SK-N-SH treated with all-trans-retinoic acid at 6 μM for 48 hours (cell line): ENCODE measurements at regions not wholly inside any gene's neighbourhood (a gene's known extent, or its start where the extent isn't known, plus 50 kb on each side); places are given as distances from the start of the nearest gene placed in this dataset.

ENCODE experiments used
- BACH2 ChIP-seq: fragments of 250-450 bp; sonication (Bioruptor Pico); IDR thresholded peaks from 2 replicates; pipeline ENCODE4 v1.9.0; 2021; ENCODE audit warnings: mild to moderate bottlenecking, borderline replicate concordance
- ESRRG ChIP-seq: fragments of 250-450 bp; sonication (Bioruptor Pico); IDR thresholded peaks from 2 replicates; pipeline ENCODE4 v1.6.1; 2021; ENCODE audit warnings: mild to moderate bottlenecking
- GLIS3 ChIP-seq: fragments of 250-450 bp; sonication (Bioruptor Pico); IDR thresholded peaks from 2 replicates; pipeline ENCODE4 v1.5.0; 2020; ENCODE audit warnings: mild to moderate bottlenecking, moderate library complexity
- OSR1 ChIP-seq: fragments of 250-450 bp; sonication (Bioruptor Pico); IDR thresholded peaks from 2 replicates; pipeline ENCODE4 v1.8.0; 2022; ENCODE audit warnings: moderate library complexity, mild to moderate bottlenecking, inconsistent platforms
- PPARA ChIP-seq: fragments of 250-450 bp; sonication (Bioruptor Pico); IDR thresholded peaks from 2 replicates; pipeline ENCODE4 v1.5.0; 2020; ENCODE audit warnings: mild to moderate bottlenecking, borderline replicate concordance
- ZC3H10 ChIP-seq: fragments of 250-450 bp; sonication (Bioruptor Pico); IDR thresholded peaks from 2 replicates; pipeline ENCODE4 v1.5.1; 2021; ENCODE audit warnings: mild to moderate bottlenecking, moderate library complexity
- ZFP3 ChIP-seq: fragments of 250-450 bp; sonication (Bioruptor Pico); IDR thresholded peaks from 2 replicates; pipeline ENCODE4 v1.5.0; 2020; ENCODE audit warnings: mild to moderate bottlenecking, moderate library complexity
- ZFP30 ChIP-seq: fragments of 450-650 bp; formaldehyde crosslinking; IDR thresholded peaks from 2 replicates; pipeline ENCODE4 v1.5.0; 2022; ENCODE audit warnings: mild to moderate bottlenecking, moderate library complexity
- ZNF565 ChIP-seq: fragments of 450-650 bp; formaldehyde crosslinking; conservative IDR thresholded peaks from 2 replicates; pipeline ENCODE4 v1.5.0; 2020; ENCODE audit warnings: low read depth, mild to moderate bottlenecking, moderate library complexity
- TF ChIP-seq, protein P1 (sequence below): fragments of 250-450 bp; sonication (Bioruptor Pico); IDR thresholded peaks from 2 replicates; pipeline ENCODE4 v1.8.0; 2020; ENCODE audit warnings: mild to moderate bottlenecking, moderate library complexity, borderline replicate concordance
- TF ChIP-seq, protein P2 (sequence below): fragments of 250-450 bp; sonication (Bioruptor Pico); IDR thresholded peaks from 2 replicates; pipeline ENCODE4 v1.8.0; 2021; ENCODE audit warnings: low read depth, mild to moderate bottlenecking, moderate library complexity, borderline replicate concordance
- TF ChIP-seq, protein P3 (sequence below): fragments of 250-450 bp; sonication (Bioruptor Pico); IDR thresholded peaks from 2 replicates; pipeline ENCODE4 v1.5.1; 2021; ENCODE audit warnings: mild to moderate bottlenecking, moderate library complexity
- TF ChIP-seq, protein P4 (sequence below): fragments of 250-450 bp; sonication (Bioruptor Pico); IDR thresholded peaks from 2 replicates; pipeline ENCODE4 v1.5.1; 2020; ENCODE audit warnings: low read depth, mild to moderate bottlenecking, moderate library complexity
- TF ChIP-seq, protein P5 (sequence below): fragments of 250-450 bp; sonication (Bioruptor Pico); IDR thresholded peaks from 2 replicates; pipeline ENCODE4 v1.5.0; 2020; ENCODE audit warnings: mild to moderate bottlenecking, moderate library complexity

DNA sequence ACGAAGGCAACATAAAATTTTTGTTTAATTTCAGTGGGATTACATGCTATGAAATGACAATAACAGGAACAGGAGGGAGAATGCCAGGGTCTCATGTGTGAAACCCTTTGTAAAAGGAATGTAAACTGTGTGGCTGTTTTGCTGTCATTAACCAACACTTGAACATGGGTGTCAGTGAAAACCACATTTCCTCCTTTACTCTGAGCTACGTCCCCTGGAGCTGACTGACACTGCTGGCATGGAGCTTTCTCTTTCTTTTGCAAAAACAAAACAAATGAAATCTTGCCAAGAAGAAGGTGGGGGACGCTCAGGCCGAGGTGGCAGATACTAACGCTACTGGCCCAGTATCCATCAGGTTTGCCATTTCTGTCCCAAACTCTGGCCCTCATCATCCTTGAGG, 121.4 kb downstream of the DMRT2 start:
- TF ChIP-seq, protein P1, sequence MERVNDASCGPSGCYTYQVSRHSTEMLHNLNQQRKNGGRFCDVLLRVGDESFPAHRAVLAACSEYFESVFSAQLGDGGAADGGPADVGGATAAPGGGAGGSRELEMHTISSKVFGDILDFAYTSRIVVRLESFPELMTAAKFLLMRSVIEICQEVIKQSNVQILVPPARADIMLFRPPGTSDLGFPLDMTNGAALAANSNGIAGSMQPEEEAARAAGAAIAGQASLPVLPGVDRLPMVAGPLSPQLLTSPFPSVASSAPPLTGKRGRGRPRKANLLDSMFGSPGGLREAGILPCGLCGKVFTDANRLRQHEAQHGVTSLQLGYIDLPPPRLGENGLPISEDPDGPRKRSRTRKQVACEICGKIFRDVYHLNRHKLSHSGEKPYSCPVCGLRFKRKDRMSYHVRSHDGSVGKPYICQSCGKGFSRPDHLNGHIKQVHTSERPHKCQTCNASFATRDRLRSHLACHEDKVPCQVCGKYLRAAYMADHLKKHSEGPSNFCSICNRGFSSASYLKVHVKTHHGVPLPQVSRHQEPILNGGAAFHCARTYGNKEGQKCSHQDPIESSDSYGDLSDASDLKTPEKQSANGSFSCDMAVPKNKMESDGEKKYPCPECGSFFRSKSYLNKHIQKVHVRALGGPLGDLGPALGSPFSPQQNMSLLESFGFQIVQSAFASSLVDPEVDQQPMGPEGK (CRISPR knock-in tag), result no peak
- TF ChIP-seq, protein P2, sequence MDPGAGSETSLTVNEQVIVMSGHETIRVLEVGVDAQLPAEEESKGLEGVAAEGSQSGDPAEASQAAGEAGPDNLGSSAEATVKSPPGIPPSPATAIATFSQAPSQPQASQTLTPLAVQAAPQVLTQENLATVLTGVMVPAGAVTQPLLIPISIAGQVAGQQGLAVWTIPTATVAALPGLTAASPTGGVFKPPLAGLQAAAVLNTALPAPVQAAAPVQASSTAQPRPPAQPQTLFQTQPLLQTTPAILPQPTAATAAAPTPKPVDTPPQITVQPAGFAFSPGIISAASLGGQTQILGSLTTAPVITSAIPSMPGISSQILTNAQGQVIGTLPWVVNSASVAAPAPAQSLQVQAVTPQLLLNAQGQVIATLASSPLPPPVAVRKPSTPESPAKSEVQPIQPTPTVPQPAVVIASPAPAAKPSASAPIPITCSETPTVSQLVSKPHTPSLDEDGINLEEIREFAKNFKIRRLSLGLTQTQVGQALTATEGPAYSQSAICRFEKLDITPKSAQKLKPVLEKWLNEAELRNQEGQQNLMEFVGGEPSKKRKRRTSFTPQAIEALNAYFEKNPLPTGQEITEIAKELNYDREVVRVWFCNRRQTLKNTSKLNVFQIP, result no peak
- no peak for TF ChIP-seq PPARA (CRISPR knock-in tag)
- no peak for TF ChIP-seq ZFP30 (CRISPR knock-in tag)
- TF ChIP-seq, protein P3, sequence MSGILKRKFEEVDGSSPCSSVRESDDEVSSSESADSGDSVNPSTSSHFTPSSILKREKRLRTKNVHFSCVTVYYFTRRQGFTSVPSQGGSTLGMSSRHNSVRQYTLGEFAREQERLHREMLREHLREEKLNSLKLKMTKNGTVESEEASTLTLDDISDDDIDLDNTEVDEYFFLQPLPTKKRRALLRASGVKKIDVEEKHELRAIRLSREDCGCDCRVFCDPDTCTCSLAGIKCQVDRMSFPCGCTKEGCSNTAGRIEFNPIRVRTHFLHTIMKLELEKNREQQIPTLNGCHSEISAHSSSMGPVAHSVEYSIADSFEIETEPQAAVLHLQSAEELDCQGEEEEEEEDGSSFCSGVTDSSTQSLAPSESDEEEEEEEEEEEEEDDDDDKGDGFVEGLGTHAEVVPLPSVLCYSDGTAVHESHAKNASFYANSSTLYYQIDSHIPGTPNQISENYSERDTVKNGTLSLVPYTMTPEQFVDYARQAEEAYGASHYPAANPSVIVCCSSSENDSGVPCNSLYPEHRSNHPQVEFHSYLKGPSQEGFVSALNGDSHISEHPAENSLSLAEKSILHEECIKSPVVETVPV (CRISPR knock-in tag), result no peak
- TF ChIP-seq ZC3H10 (CRISPR knock-in tag), result no peak
- no peak for TF ChIP-seq OSR1 (CRISPR knock-in tag)
- TF ChIP-seq, protein P4, sequence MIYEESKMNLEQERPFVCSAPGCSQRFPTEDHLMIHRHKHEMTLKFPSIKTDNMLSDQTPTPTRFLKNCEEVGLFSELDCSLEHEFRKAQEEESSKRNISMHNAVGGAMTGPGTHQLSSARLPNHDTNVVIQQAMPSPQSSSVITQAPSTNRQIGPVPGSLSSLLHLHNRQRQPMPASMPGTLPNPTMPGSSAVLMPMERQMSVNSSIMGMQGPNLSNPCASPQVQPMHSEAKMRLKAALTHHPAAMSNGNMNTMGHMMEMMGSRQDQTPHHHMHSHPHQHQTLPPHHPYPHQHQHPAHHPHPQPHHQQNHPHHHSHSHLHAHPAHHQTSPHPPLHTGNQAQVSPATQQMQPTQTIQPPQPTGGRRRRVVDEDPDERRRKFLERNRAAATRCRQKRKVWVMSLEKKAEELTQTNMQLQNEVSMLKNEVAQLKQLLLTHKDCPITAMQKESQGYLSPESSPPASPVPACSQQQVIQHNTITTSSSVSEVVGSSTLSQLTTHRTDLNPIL (CRISPR knock-in tag), result no peak
- TF ChIP-seq ESRRG (CRISPR knock-in tag), result no peak
- TF ChIP-seq ZFP3, result no peak
- no peak for TF ChIP-seq GLIS3 (CRISPR knock-in tag)
- TF ChIP-seq, protein P5, sequence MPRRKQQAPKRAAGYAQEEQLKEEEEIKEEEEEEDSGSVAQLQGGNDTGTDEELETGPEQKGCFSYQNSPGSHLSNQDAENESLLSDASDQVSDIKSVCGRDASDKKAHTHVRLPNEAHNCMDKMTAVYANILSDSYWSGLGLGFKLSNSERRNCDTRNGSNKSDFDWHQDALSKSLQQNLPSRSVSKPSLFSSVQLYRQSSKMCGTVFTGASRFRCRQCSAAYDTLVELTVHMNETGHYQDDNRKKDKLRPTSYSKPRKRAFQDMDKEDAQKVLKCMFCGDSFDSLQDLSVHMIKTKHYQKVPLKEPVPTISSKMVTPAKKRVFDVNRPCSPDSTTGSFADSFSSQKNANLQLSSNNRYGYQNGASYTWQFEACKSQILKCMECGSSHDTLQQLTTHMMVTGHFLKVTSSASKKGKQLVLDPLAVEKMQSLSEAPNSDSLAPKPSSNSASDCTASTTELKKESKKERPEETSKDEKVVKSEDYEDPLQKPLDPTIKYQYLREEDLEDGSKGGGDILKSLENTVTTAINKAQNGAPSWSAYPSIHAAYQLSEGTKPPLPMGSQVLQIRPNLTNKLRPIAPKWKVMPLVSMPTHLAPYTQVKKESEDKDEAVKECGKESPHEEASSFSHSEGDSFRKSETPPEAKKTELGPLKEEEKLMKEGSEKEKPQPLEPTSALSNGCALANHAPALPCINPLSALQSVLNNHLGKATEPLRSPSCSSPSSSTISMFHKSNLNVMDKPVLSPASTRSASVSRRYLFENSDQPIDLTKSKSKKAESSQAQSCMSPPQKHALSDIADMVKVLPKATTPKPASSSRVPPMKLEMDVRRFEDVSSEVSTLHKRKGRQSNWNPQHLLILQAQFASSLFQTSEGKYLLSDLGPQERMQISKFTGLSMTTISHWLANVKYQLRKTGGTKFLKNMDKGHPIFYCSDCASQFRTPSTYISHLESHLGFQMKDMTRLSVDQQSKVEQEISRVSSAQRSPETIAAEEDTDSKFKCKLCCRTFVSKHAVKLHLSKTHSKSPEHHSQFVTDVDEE (CRISPR knock-in tag), result no peak
- TF ChIP-seq ZNF565 (CRISPR knock-in tag), result no peak
- TF ChIP-seq BACH2 (CRISPR knock-in tag), result no peak
